A673 (cell line): ENCODE measurements at regions not wholly inside any gene's neighbourhood (a gene's known extent, or its start where the extent isn't known, plus 50 kb on each side); places are given as distances from the start of the nearest gene placed in this dataset.

Experiments used
- BruUV-seq: library from RNA; stranded (reverse); fragments of 400-500 nt; replicated peaks from 2 replicates; lab custom pipeline; 2021; lab: Mats Ljungman, UMichigan
- CTCF ChIA-PET: fragments of 300-600 bp; sonication (Branson Sonifier 250); formaldehyde crosslinking; loops from one replicate; lab custom pipeline; 2022; ENCODE audit warnings: antibody characterized with exemption; lab: Charles Lee
- POLR2A ChIA-PET: fragments of 300-600 bp; sonication (Branson Sonifier 250); formaldehyde crosslinking; loops from one replicate; lab custom pipeline; 2022; ENCODE audit warnings: antibody characterized with exemption; ENCODE audit not compliant: low non-redundant PET; lab: Charles Lee
- DNase-seq: peaks from one replicate; pipeline ENCODE4 v3.0.0-alpha.2; 2015; ENCODE audit warnings: low spot score
- H3K27ac ChIP-seq: fragments of 200-600 bp; sonication (generic); 2 replicates; pipeline ENCODE4 v1.5.1; 2016; ENCODE audit warnings: mixed run types, low read depth, mild to moderate bottlenecking, mixed read lengths, antibody characterized with exemption, low read length; ENCODE audit not compliant: poor library complexity, severe bottlenecking
- H3K27me3 ChIP-seq: fragments of 200-600 bp; sonication (generic); replicated peaks from 2 replicates; pipeline ENCODE4 v1.6.1; 2017; ENCODE audit warnings: mixed run types, low read depth, mild to moderate bottlenecking, mixed read lengths, antibody characterized with exemption, low read length; ENCODE audit not compliant: insufficient read depth, poor library complexity
- H3K36me3 ChIP-seq: fragments of 200-600 bp; sonication (generic); 2 replicates; pipeline ENCODE4 v1.6.1; 2016; ENCODE audit warnings: mixed run types, mild to moderate bottlenecking, mixed read lengths, antibody characterized with exemption, low read length; ENCODE audit not compliant: insufficient read depth, poor library complexity, severe bottlenecking
- H3K4me1 ChIP-seq: fragments of 200-600 bp; sonication (generic); 2 replicates; pipeline ENCODE4 v1.6.1; 2017; ENCODE audit warnings: mixed run types, mild to moderate bottlenecking, mixed read lengths, antibody characterized with exemption, low read length; ENCODE audit not compliant: insufficient read depth, poor library complexity, severe bottlenecking
- H3K4me3 ChIP-seq: fragments of 200-600 bp; sonication (generic); 2 replicates; pipeline ENCODE4 v1.5.1; 2016; ENCODE audit warnings: low read depth, mixed run types, mild to moderate bottlenecking, mixed read lengths, low read length; ENCODE audit not compliant: poor library complexity, severe bottlenecking
- H3K9me3 ChIP-seq: fragments of 200-600 bp; sonication (generic); 2 replicates; pipeline ENCODE4 v1.6.1; 2016; ENCODE audit warnings: mixed run types, low read depth, mild to moderate bottlenecking, mixed read lengths, antibody characterized with exemption, low read length; ENCODE audit not compliant: poor library complexity, severe bottlenecking
- EZH2 ChIP-seq: fragments of 200-600 bp; sonication (generic); IDR thresholded peaks from 2 replicates; pipeline ENCODE4 v1.6.1; 2017; ENCODE audit warnings: borderline replicate concordance, low read depth, mild to moderate bottlenecking, mixed read lengths, antibody characterized with exemption, low read length; ENCODE audit not compliant: poor library complexity, severe bottlenecking
- intact Hi-C: fragments of 100-400 bp; cut with micrococcal nuclease; formaldehyde crosslinking; loops from one replicate; pipeline ENCODE4 v1.10.0; 2022; ENCODE audit not compliant: unreplicated experiment
- TF ChIP-seq, protein P1 (sequence below): fragments of 300-800, 200-600 bp; sonication (generic); conservative IDR thresholded peaks from 2 replicates; pipeline ENCODE4 v1.5.1; 2017; ENCODE audit warnings: low read depth, mild to moderate bottlenecking, antibody characterized with exemption, low read length, moderate library complexity, mixed read lengths

DNA sequence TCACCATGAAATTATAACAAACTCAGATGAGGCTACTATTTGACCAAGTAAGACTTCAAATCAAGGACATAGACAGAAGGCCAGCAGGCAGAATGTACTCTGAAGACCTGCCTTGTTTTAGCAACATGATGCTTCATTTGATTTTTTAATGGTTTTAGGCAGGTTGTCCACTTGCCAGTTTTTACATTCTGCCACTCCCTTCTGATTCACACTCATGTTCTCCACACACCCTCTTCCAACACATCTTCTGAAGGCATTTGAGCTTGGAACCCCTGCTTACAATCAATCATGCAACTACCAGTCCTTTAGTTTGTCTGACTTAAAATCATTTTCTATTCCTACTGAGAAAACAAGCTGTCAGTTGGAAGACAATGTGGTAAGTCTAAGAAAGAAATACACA lies 114.9 kb upstream of the SMIM31 start:
- intact Hi-C loops = no loop called here
- no peak overlapping the region for H3K4me3 ChIP-seq
- POLR2A ChIA-PET = no interaction called here
- H3K27me3 ChIP-seq = no peaks in the 10 kb centered on the region
- no peaks in the 10 kb centered on the region for H3K9me3 ChIP-seq
- no TSS peak for BruUV-seq
- CTCF ChIA-PET = no interaction called here
- peaks cover 6% of the 10 kb centered on the region for H3K4me1 ChIP-seq
- no peak for DNase-seq
- no peaks in the 10 kb centered on the region for H3K36me3 ChIP-seq
- H3K27ac ChIP-seq = no peak overlapping the region
- TF ChIP-seq, protein P1, sequence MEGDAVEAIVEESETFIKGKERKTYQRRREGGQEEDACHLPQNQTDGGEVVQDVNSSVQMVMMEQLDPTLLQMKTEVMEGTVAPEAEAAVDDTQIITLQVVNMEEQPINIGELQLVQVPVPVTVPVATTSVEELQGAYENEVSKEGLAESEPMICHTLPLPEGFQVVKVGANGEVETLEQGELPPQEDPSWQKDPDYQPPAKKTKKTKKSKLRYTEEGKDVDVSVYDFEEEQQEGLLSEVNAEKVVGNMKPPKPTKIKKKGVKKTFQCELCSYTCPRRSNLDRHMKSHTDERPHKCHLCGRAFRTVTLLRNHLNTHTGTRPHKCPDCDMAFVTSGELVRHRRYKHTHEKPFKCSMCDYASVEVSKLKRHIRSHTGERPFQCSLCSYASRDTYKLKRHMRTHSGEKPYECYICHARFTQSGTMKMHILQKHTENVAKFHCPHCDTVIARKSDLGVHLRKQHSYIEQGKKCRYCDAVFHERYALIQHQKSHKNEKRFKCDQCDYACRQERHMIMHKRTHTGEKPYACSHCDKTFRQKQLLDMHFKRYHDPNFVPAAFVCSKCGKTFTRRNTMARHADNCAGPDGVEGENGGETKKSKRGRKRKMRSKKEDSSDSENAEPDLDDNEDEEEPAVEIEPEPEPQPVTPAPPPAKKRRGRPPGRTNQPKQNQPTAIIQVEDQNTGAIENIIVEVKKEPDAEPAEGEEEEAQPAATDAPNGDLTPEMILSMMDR = no peak

DNA sequence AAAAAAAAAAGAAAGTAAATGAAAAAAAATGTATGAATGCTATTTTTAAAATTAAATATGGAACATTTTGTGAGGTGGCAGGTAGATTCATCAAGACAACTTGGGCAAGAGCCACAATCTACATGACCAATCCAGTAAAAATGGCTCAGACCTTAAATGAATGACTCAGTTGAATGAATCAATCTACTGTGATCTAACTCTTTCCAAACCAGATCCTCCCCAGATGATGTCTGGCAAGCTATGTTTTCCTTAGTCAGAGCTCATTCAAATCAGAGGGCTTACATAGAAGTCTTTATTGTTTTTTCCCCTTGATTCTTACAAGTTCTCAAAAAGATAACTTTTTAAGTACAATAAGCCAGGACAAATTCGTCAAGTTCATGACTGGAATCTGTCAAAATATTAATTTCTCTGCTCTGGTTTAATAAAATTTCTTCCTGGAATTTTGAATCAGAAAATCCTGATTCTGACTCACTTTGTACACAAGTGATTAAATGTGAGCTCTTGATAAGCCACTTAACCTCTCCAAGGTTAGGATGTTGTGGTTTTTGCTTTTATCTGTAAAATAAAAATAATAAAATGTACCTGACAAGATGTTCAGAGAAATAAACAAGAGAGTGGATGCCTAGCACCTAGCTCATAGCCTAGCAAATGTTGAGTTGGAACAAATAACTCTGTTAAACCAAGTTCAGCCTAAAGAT lies 105.6 kb upstream of the SMIM31 start:
- H3K27me3 ChIP-seq = no peaks in the 10 kb centered on the region
- H3K4me3 ChIP-seq = no peak overlapping the region
- H3K27ac ChIP-seq = no peak overlapping the region
- H3K36me3 ChIP-seq = no peaks in the 10 kb centered on the region
- CTCF ChIA-PET = no interaction called here
- POLR2A ChIA-PET = no interaction called here
- no peak for DNase-seq
- no peak for TF ChIP-seq EZH2
- TF ChIP-seq, protein P1 = no peak
- intact Hi-C loops = no loop called here
- no TSS peak for BruUV-seq
- H3K4me1 ChIP-seq = peaks cover 3% of the 10 kb centered on the region
- H3K9me3 ChIP-seq = no peaks in the 10 kb centered on the region

DNA sequence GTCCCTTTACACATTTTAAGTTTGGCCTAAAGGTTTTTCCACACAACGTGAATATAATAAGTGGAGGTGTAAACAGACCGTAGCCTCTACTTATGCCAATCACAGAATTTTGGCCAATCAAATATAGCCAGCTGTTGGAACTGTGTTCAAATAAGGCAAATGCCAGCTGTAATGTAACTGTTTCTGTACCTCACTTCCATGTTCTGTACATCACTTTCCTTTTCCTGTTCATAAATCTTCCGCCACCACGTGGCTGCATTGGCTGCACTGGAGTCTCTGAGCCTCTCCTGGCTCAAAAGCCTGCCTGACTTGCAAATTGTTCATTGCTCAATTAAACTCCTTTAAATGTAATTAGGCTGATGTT lies 105.1 kb upstream of the SMIM31 start:
- CTCF ChIA-PET = no interaction called here
- no TSS peak for BruUV-seq
- H3K9me3 ChIP-seq = no peaks in the 10 kb centered on the region
- no peaks in the 10 kb centered on the region for H3K4me1 ChIP-seq
- H3K36me3 ChIP-seq = no peaks in the 10 kb centered on the region
- TF ChIP-seq, protein P1 = no peak
- no peak for TF ChIP-seq EZH2
- POLR2A ChIA-PET = no interaction called here
- H3K27me3 ChIP-seq = no peaks in the 10 kb centered on the region
- DNase-seq = no peak
- intact Hi-C loops = no loop called here
- H3K27ac ChIP-seq = no peak overlapping the region
- no peak overlapping the region for H3K4me3 ChIP-seq
